SKM-1 (cell line): ENCODE measurements at regions not wholly inside any gene's neighbourhood (a gene's known extent, or its start where the extent isn't known, plus 50 kb on each side); places are given as distances from the start of the nearest gene placed in this dataset.
"Not testable (repeated sequence)": the region's sequence is repeated elsewhere in the genome, so short reads cannot be mapped to it uniquely, and the experiment has no call there.

Source experiments
- DNase-seq: peaks from one replicate; lab custom pipeline; 2025; ENCODE audit not compliant: unreplicated experiment; lab: John Stamatoyannopoulos, UW

- DNase-seq: no peak
These were observed 208.0 kb downstream of the TDRD15 start for GRCh38 chr2:21331625-21332370.

GRCh38 chr2:21332993-21333625 is 209.3 kb downstream of the TDRD15 start:
- DNase-seq: no peak

DNA sequence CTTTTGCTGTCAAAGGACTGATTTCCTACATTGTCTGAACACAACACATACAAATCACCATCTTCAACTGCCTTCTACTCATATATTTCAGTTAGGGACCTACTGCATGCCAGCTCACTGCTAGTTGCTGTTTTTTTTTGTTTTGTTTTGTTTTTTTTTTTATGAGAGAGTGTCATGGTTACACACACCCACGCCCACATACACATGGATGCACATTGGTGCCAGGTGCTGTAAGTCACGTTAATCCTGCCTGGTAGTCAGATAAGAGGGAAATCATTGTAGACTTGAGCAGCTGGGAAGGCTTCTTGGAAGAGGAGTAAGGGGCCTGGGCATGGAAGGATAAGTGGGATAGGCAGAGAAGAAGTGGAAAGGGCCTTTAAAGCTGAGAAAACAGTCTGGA is 209.9 kb downstream of the TDRD15 start:
- DNase-seq: no peak

- no peak for DNase-seq
These were observed 223.2 kb downstream of the TDRD15 start for GRCh38 chr2:21346984-21347383.

DNA sequence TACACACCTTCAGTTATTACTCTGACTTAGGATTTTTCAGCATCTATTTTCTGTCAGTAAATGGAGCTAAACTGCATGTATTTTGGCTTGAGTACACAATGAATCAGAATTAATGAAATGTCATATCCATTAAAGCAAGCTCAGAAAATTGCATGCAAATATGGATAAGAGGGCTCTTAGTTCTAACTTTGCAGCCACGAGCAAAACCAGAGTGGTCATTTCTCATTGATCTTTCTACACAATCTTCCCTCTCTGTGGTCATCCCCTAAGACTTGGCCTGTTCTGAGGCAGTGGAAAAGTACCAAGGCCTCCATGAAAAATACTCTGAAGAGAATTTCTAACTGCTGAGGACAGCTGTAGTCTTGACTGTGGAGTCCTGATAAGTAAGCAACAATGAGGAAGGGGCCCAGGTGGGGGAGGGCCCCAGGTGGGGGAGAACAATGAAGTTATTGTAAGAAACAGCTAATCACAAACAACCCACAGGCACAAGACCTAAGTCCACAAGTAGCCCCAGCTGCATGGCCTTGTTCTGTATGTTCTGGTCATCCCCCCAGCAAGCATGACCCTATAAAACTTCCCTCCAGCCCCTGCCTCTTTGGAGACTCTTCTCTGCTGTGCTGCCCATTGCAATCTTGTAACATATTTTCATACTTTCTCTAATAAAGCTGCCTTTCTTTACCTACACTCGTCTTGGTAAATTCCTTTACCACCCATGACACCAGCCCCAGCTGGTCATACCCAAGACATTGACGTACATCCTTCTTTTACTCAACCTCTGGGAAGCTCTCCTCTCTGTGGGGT is 230.3 kb downstream of the TDRD15 start:
- no peak for DNase-seq

- no peak for DNase-seq
These were observed 232.5 kb downstream of the TDRD15 start for GRCh38 chr2:21356086-21356856.

GRCh38 chr2:21356857-21357255 is 233.1 kb downstream of the TDRD15 start:
- DNase-seq: no peak

DNA sequence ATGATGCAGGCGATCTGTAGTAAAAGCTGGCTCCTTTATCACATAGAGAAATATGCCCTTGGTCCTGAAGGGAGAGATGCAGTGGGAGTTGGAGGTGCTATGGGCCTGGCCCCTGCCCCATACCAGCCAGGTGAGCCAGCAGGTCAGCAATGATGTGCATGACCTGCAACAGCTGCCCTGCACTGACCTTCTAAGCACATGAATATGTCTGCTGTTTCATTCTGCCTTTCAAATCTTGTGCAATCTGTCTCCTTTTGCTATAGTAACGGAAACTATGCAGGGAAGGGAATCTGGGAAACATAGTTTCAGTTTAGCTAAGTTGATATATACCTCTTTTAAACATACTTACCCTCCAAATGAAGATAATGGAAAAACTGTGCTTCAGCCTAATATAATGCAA is 235.2 kb downstream of the TDRD15 start:
- no peak for DNase-seq

DNA sequence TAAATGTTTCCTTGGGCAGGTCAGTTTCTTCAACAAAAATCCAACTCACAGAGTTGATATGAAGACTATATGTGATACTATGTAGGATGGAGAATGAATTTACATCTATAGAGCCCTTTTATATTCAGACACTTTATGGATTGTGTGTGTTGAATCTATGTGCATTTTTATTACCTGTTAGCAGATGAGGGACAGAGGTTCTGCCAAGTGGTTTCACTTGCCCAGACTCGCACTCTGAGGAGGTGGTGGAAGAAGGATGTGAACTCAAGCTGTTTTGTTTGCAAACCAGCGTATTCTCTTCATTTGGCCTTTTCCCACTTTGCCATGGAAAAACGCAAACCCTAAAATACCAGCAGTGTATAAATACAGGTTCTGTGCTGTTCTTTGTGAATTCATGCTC is 237.6 kb downstream of the TDRD15 start:
- DNase-seq: no peak

GRCh38 chr2:21361957-21362486 is 238.3 kb downstream of the TDRD15 start:
- DNase-seq: no peak

- no peak for DNase-seq
These were observed 239.6 kb downstream of the TDRD15 start for GRCh38 chr2:21363364-21363763.

DNA sequence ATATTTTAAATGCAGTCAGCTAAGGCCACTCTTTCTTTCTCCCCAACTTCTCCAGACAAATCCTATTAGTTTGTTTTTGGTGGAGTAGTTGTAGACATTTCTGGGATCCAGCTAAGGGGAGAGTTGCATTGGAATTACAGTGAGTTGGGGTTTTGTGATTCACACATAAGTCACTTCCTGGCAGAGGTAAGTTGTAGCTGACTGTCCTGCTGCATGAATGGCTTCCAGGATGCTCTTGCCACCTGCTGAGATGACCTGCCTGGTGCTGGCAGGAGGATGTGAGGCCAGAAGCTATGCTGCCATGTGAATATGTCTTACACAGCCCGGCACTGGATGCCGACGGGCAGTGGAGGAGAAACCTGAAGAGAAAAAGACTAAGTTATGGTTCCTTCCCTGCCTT is 243.7 kb downstream of the TDRD15 start:
- DNase-seq: no peak

GRCh38 chr2:21369787-21370186 is 246.0 kb downstream of the TDRD15 start:
- DNase-seq: no peak

DNA sequence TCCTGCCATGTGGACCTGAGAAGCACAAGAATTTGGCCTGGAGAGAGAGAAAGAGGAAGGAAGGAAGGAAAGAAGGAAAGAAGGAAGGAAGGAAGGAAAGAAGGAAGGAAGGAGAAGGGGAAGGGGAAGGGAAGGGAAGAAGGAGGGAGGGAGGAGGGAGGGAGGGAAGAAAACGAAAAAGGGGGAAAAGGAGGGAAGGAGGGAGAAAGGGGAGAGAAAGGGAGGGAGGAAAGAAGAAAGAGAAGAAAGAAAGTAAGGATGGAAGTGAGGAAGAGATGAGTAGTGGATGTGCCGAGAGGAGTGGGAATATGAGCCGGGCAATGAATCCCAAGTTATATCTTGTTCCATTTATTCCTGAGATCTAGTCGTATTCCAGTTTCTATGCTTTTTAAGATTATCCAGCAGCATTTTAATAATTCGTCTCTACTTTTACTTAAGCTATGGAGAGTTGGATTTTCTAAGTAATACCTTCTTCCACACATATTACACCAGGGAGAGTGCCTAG is 247.8 kb downstream of the TDRD15 start:
- DNase-seq: no peak

DNA sequence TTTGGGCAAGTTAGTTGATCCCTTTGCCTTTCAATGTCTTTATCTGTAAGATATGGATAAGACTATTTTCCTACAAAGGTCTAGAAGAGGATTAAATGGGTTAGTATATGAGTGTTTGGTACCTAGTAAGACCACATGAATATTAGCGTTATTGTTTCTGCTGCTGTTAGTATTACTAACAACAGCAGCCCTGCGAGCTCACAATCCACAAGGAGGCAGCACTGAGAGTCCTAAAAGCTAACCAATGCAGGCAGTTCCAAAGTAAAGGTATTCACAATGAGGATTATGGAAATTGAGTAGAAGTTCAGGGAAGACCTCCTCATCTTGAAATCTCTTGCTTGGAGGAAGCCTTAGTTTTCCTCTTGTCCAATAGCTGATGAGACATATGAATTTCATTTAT is 248.9 kb downstream of the TDRD15 start:
- DNase-seq: peak; percentile 35

DNA sequence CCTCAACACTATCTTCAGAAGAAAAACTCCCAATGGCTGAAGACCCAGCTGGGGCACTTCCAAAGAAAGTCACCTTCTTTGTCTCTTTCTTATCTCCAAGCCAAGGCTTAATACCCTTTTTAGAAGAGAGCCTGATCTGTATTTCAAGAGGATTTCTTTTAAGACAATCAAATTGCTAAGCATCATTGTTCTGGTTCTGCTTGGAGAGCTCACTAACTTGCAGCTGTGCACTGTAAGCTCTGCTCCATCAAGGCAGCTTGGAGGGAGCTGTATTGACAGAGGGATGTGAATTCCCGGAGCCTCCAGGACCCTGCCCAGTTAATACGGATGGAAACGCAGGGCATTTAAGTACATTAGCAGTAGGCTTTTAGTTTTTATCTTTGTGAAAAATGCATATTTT is 253.1 kb downstream of the TDRD15 start:
- no peak for DNase-seq

- DNase-seq: no peak
These were observed 255.4 kb downstream of the TDRD15 start for GRCh38 chr2:21379140-21379539.

GRCh38 chr2:21379668-21380067 is 255.9 kb downstream of the TDRD15 start:
- DNase-seq: not testable (repeated sequence)

DNA sequence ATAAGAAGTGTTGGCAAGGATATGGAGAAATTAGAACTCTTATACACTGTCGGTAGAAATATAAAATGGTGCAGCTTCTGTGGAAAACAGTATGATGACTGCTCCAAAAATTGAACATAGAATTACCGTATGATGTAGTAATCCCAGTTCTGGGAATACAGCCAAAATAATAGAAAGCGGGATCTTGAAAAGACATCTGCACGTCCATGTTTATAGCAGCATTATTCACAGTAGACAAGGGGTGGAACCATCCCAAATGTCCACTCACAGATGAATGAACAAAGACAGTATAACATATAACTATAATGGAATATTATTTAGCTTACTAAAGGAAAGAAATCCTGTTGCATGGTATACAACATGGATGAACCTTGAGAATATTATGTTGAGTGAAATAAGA is 257.7 kb downstream of the TDRD15 start:
- no peak for DNase-seq

- DNase-seq: no peak
These were observed 259.1 kb downstream of the TDRD15 start for GRCh38 chr2:21382701-21383520.
